Gastrocnemius medialis (tissue), 4 donors: ENCODE measurements at regions not wholly inside any gene's neighbourhood (a gene's known extent, or its start where the extent isn't known, plus 50 kb on each side); places are given as distances from the start of the nearest gene placed in this dataset.
"Not testable (repeated sequence)": the region's sequence is repeated elsewhere in the genome, so short reads cannot be mapped to it uniquely, and the experiment has no call there.

Experiments
- POLR2A ChIP-seq, 2 donors: fragments of 450-650 bp; IDR thresholded peaks; one replicate each; pipeline ENCODE4 v1.6.1; 2017; ENCODE audit warnings: antibody characterized with exemption in 2 of 2, mild to moderate bottlenecking in 2 of 2, moderate library complexity in 2 of 2
- TF ChIP-seq, protein P1 (sequence below), 5 experiments: fragments of 450-650 bp in 3 of 5; fragments of 200-600 bp in 2 of 5; sonication (generic) in 2 of 5; IDR thresholded peaks in 4 of 5; conservative IDR thresholded peaks in 1 of 5; 1 replicate in 4 of 5; 2 replicates in 1 of 5; pipeline ENCODE4 v1.5.1; 2016 to 2019; ENCODE audit warnings: antibody characterized with exemption in 5 of 5, mild to moderate bottlenecking in 3 of 5, moderate library complexity in 3 of 5

DNA sequence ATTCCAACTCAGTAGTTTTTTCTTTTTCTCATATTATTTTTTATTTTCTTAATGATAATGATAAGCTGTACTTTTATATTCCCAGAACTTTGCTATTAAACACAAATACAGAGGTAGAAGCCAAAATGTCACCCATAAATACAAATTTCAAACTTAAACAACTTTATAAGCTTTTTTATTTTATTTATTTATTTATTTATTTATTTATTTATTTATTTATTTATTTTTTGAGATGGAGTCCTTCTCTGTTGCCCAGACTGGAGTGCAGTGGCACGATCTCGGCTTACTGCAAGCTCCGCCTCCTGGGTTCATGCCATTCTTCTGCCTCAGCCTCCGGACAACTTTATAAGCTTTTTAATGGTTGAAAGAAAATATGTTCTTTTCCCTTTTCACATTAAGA is 243.3 kb downstream of the RAP2B start:
- TF ChIP-seq POLR2A (IDR thresholded peaks at IDR 0.05): not testable (repeated sequence)
- TF ChIP-seq, protein P1, sequence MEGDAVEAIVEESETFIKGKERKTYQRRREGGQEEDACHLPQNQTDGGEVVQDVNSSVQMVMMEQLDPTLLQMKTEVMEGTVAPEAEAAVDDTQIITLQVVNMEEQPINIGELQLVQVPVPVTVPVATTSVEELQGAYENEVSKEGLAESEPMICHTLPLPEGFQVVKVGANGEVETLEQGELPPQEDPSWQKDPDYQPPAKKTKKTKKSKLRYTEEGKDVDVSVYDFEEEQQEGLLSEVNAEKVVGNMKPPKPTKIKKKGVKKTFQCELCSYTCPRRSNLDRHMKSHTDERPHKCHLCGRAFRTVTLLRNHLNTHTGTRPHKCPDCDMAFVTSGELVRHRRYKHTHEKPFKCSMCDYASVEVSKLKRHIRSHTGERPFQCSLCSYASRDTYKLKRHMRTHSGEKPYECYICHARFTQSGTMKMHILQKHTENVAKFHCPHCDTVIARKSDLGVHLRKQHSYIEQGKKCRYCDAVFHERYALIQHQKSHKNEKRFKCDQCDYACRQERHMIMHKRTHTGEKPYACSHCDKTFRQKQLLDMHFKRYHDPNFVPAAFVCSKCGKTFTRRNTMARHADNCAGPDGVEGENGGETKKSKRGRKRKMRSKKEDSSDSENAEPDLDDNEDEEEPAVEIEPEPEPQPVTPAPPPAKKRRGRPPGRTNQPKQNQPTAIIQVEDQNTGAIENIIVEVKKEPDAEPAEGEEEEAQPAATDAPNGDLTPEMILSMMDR (IDR thresholded peaks at IDR 0.05 in 4 of 5, conservative IDR thresholded peaks at IDR 0.05 in 1 of 5): not testable (repeated sequence)
